HEK293T (cell line): ENCODE measurements at regions not wholly inside any gene's neighbourhood (a gene's known extent, or its start where the extent isn't known, plus 50 kb on each side); places are given as distances from the start of the nearest gene placed in this dataset.

Source experiments
- ELF4 ChIP-seq: fragments of 450-650 bp; IDR thresholded peaks from 2 replicates; pipeline ENCODE4 v1.6.1; 2017; ENCODE audit warnings: antibody characterized with exemption
- LEF1 ChIP-seq: fragments of 450-650 bp; IDR thresholded peaks from 2 replicates; pipeline ENCODE4 v1.6.1; 2017; ENCODE audit warnings: mild to moderate bottlenecking, borderline replicate concordance
- NFRKB ChIP-seq: fragments of 450-650 bp; IDR thresholded peaks from 2 replicates; pipeline ENCODE4 v1.6.1; 2016; ENCODE audit warnings: mild to moderate bottlenecking, moderate library complexity
- SP1 ChIP-seq: fragments of 450-650 bp; IDR thresholded peaks from 2 replicates; pipeline ENCODE4 v1.6.1; 2017
- ZNF384 ChIP-seq: fragments of 450-650 bp; IDR thresholded peaks from 2 replicates; pipeline ENCODE4 v1.6.1; 2016

DNA sequence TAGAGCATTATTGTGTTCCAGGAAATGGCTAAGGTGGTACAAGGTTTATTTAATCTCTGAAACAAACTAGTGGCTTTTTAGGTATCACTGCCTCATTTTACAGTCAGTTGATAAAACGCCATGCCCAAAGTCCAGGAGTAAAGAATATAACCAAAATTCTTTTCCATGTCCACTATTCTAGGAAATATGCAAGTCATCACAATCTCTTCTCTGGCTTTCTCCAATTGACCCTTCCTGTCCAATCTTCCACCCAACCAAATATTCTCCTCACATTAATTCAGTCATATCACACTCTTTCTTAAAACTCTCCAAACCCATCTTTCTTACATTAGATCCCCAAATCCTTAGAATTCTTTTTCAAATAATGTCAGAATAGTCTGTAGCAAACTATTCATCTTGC is 1110.0 kb upstream of the CDH8 start:
- no peak for TF ChIP-seq NFRKB
- no peak for TF ChIP-seq ELF4
- TF ChIP-seq SP1, result no peak
- TF ChIP-seq LEF1, result no peak
- no peak for TF ChIP-seq ZNF384
